Stomach (tissue), 8 donors: ENCODE measurements at regions not wholly inside any gene's neighbourhood (a gene's known extent, or its start where the extent isn't known, plus 50 kb on each side); places are given as distances from the start of the nearest gene placed in this dataset.

Source experiments
- DNase-seq, 2 donors: peaks; one replicate each; pipeline versions ENCODE4 v3.0.0 to v3.0.0-alpha.2; 2013 to 2019
- H3K27ac ChIP-seq, 5 donors: fragments of 200-600 bp in 4 of 5; sonication (generic) in 4 of 5; one replicate each; pipeline ENCODE4 v1.5.1; 2013 to 2019; ENCODE audit warnings: mild to moderate bottlenecking in 1 of 5, moderate library complexity in 1 of 5
- H3K27me3 ChIP-seq, 3 donors: fragments of 200-600 bp; sonication (generic); one replicate each; pipeline ENCODE4 v1.5.1; 2017 to 2019; ENCODE audit warnings: mixed run types in 1 of 3
- H3K36me3 ChIP-seq, 4 donors: fragments of 200-600 bp; sonication (generic); 1 replicate in 3 of 4; 2 replicates in 1 of 4; pipeline ENCODE4 v1.5.1; 2016 to 2019
- H3K4me1 ChIP-seq, 4 donors: fragments of 200-600 bp; sonication (generic); one replicate each; pipeline ENCODE4 v1.5.1; 2016 to 2019
- H3K4me3 ChIP-seq, 4 donors: fragments of 200-600 bp; sonication (generic) in 3 of 4; one replicate each; pipeline ENCODE4 v1.5.1; 2016 to 2019; ENCODE audit warnings: mild to moderate bottlenecking in 1 of 4
- H3K9me3 ChIP-seq, 4 donors: fragments of 200-600 bp; sonication (generic); one replicate each; pipeline ENCODE4 v1.5.1; 2016 to 2019
- EP300 ChIP-seq: sonication (generic); formaldehyde crosslinking; IDR thresholded peaks from one replicate; pipeline ENCODE4 v1.6.1; 2017; ENCODE audit warnings: antibody characterized with exemption
- POLR2A ChIP-seq, 4 donors: fragments of 450-650 bp; IDR thresholded peaks; one replicate each; pipeline ENCODE4 v1.6.1; 2016; ENCODE audit warnings: antibody characterized with exemption in 4 of 4, control low read depth in 2 of 4, mild to moderate bottlenecking in 1 of 4, moderate library complexity in 1 of 4
- POLR2AphosphoS5 ChIP-seq, 3 donors: sonication (generic); formaldehyde crosslinking; IDR thresholded peaks; one replicate each; pipeline ENCODE4 v1.6.1; 2016; ENCODE audit warnings: antibody characterized with exemption in 3 of 3
- WGBS, 5 donors: extraction: QIAGEN DNeasy Blood & Tissue Kit in 3 of 5; methylation state at CpG; one replicate each; pipeline versions ENCODE4 v1.1.5 to v1.1.7; 2013 to 2018; 5-methylcytosine and 5-hydroxymethylcytosine counted together
- intact Hi-C: fragments of 100-400 bp; cut with DNase I; formaldehyde crosslinking; loops from one replicate; pipeline ENCODE4 v1.15.1; 2023; ENCODE audit warnings: low total_unique reads
- TF ChIP-seq, protein P1 (sequence below), 7 experiments: fragments of 450-650 bp in 4 of 7; fragments of 200-600 bp in 3 of 7; sonication (generic) in 3 of 7; IDR thresholded peaks; one replicate each; pipeline ENCODE4 v1.5.1; 2016 to 2019; ENCODE audit warnings: antibody characterized with exemption in 7 of 7, control low read depth in 2 of 7, mild to moderate bottlenecking in 1 of 7
- donor health status: healthy with polysubstance abuse.
- donor health status: Bipolar disorder and iron deficiency.
- donor health status: healthy.

GRCh38 chr6:139649128-139649527 lies 274.7 kb upstream of the CITED2 start:
- DNase-seq = no peak
- intact Hi-C loops = no loop called here
- Histone ChIP-seq H3K9me3 (peaks cover 0 to 4% (median 0%) of the 10 kb centered on the region in 4 donors), H3K4me1 (peaks cover 0 to 18% (median 9%) of the 10 kb centered on the region in 4 donors), H3K27ac (no peak overlapping the region), H3K27me3 (no peaks in the 10 kb centered on the region), H3K4me3 (no peak overlapping the region), H3K36me3 (no peaks in the 10 kb centered on the region)
- WGBS, 5 donors = 75 to 98% (median 90%) methylated on average over 2 of the region's 2 CpGs
- TF ChIP-seq POLR2AphosphoS5 (IDR thresholded peaks at IDR 0.05) (no peak), POLR2A (IDR thresholded peaks at IDR 0.05) (no peak), EP300 (no peak)
- TF ChIP-seq, protein P1, sequence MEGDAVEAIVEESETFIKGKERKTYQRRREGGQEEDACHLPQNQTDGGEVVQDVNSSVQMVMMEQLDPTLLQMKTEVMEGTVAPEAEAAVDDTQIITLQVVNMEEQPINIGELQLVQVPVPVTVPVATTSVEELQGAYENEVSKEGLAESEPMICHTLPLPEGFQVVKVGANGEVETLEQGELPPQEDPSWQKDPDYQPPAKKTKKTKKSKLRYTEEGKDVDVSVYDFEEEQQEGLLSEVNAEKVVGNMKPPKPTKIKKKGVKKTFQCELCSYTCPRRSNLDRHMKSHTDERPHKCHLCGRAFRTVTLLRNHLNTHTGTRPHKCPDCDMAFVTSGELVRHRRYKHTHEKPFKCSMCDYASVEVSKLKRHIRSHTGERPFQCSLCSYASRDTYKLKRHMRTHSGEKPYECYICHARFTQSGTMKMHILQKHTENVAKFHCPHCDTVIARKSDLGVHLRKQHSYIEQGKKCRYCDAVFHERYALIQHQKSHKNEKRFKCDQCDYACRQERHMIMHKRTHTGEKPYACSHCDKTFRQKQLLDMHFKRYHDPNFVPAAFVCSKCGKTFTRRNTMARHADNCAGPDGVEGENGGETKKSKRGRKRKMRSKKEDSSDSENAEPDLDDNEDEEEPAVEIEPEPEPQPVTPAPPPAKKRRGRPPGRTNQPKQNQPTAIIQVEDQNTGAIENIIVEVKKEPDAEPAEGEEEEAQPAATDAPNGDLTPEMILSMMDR (IDR thresholded peaks at IDR 0.05) = no peak

GRCh38 chr6:139648430-139649000 lies 274.1 kb upstream of the CITED2 start:
- intact Hi-C loops = no loop called here
- no peak overlapping the region for H3K4me3 ChIP-seq
- H3K9me3 ChIP-seq = peaks cover 0 to 4% (median 0%) of the 10 kb centered on the region in 4 donors
- no peaks in the 10 kb centered on the region for H3K27me3 ChIP-seq
- WGBS, 5 donors = 70 to 80% (median 72%) methylated on average over 7 of the region's 7 CpGs
- no peaks in the 10 kb centered on the region for H3K36me3 ChIP-seq
- TF ChIP-seq, protein P1 (IDR thresholded peaks at IDR 0.05) = no peak
- no peak for TF ChIP-seq EP300
- no peak for TF ChIP-seq POLR2A (IDR thresholded peaks at IDR 0.05)
- TF ChIP-seq POLR2AphosphoS5 (IDR thresholded peaks at IDR 0.05) = no peak
- H3K4me1 ChIP-seq = peaks cover 0 to 24% (median 12%) of the 10 kb centered on the region in 4 donors
- DNase-seq = no peak
- no peak overlapping the region for H3K27ac ChIP-seq

DNA sequence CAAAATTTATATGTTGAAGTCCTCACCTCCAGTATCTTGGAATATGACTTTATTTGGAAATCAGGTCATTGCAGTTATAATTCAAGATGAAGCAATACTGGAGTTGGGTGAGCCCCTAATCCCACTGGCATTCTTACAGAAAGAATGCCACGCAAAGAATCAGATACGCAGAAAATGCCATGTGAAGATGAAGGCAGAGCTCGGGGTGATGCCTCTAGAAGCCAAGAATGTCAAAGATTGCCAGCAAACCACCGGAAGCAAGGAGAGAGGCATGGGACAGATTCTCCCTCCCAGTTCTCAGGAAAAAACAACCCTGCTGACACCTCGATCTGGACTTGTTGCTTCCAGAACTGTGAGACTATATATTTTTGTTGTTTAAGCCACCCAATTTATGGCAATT lies 273.4 kb upstream of the CITED2 start:
- no peak overlapping the region for H3K4me3 ChIP-seq
- no peaks in the 10 kb centered on the region for H3K27me3 ChIP-seq
- intact Hi-C loops = no loop called here
- no peak for DNase-seq
- peaks cover 0 to 24% (median 12%) of the 10 kb centered on the region in 4 donors for H3K4me1 ChIP-seq
- H3K9me3 ChIP-seq = peaks cover 0 to 4% (median 0%) of the 10 kb centered on the region in 4 donors
- no peak overlapping the region for H3K27ac ChIP-seq
- 68 to 77% (median 77%) methylated on average over 5 of the region's 5 CpGs for WGBS, 5 donors
- H3K36me3 ChIP-seq = no peaks in the 10 kb centered on the region
- TF ChIP-seq, protein P1 (IDR thresholded peaks at IDR 0.05) = no peak
- TF ChIP-seq POLR2AphosphoS5 (IDR thresholded peaks at IDR 0.05) (no peak), POLR2A (IDR thresholded peaks at IDR 0.05) (no peak), EP300 (no peak)

GRCh38 chr6:139647016-139647415 lies 272.6 kb upstream of the CITED2 start:
- Histone ChIP-seq H3K27me3 (no peaks in the 10 kb centered on the region), H3K27ac (no peak overlapping the region), H3K4me3 (no peak overlapping the region), H3K36me3 (no peaks in the 10 kb centered on the region), H3K9me3 (peaks cover 0 to 4% (median 0%) of the 10 kb centered on the region in 4 donors), H3K4me1 (peaks cover 0 to 24% (median 12%) of the 10 kb centered on the region in 4 donors)
- intact Hi-C loops = no loop called here
- no peak for DNase-seq
- 75 to 97% (median 94%) methylated on average over 3 of the region's 3 CpGs for WGBS, 5 donors
- TF ChIP-seq POLR2A (IDR thresholded peaks at IDR 0.05) (no peak), EP300 (no peak), POLR2AphosphoS5 (IDR thresholded peaks at IDR 0.05) (no peak)
- TF ChIP-seq, protein P1 (IDR thresholded peaks at IDR 0.05) = no peak
